HCT116 (cell line): ENCODE measurements at regions not wholly inside any gene's neighbourhood (a gene's known extent, or its start where the extent isn't known, plus 50 kb on each side); places are given as distances from the start of the nearest gene placed in this dataset.

Experiments used
- ATAC-seq: fragments of 200-7000 bp; cut with Tn5 transposase; 2 replicates; pipeline ENCODE4 v1.9.1; 2020; ENCODE audit warnings: mild to moderate bottlenecking, moderate library complexity
- BruUV-seq: library from RNA; stranded (reverse); fragments of 400-500 nt; replicated peaks from 2 replicates; lab custom pipeline; 2021; lab: Mats Ljungman, UMichigan
- CTCF ChIA-PET: fragments of 300-600 bp; sonication (Branson Sonifier 250); formaldehyde crosslinking; loops from one replicate; lab custom pipeline; 2021; ENCODE audit warnings: antibody characterized with exemption; lab: Charles Lee
- POLR2A ChIA-PET: fragments of 300-600, 350-600 bp; sonication (Branson Sonifier 250); formaldehyde crosslinking; loops from one replicate; lab custom pipeline; 2021; ENCODE audit warnings: antibody characterized with exemption; lab: Charles Lee
- RAD21 ChIA-PET, 2 experiments: fragments of 300-600 bp; sonication (Branson Sonifier 250); formaldehyde crosslinking; loops; one replicate each; lab custom pipeline; 2023; ENCODE audit warnings: low total read pairs in 2 of 2; ENCODE audit not compliant: uncharacterized antibody in 2 of 2, unreplicated experiment in 2 of 2, low non-redundant PET in 1 of 2; lab: Charles Lee
- DNase-seq: peaks from one replicate; pipeline ENCODE4 v3.0.0-alpha.2; 2010; ENCODE audit warnings: low read depth, low spot score
- H2AFZ ChIP-seq: fragments of 200-600 bp; shearing (Covaris generic), sonication (generic); 2 replicates; pipeline ENCODE4 v1.6.1; 2017; ENCODE audit warnings: low read depth, mixed run types, mixed read lengths, antibody characterized with exemption, low read length; ENCODE audit not compliant: poor library complexity, severe bottlenecking
- H3K27ac ChIP-seq: 2 replicates; pipeline ENCODE4 v1.5.1; 2012; ENCODE audit warnings: low read depth, low read length
- H3K27me3 ChIP-seq: fragments of 200-600 bp; sonication (generic); 2 replicates; pipeline ENCODE4 v1.6.1; 2016; ENCODE audit warnings: mixed run types, low read length, mixed read lengths; ENCODE audit not compliant: insufficient read depth
- H3K36me3 ChIP-seq, 2 experiments: fragments of 200-500 bp in 1 of 2; fragments of 200-600 bp in 1 of 2; sonication (Bioruptor generic) in 1 of 2; sonication (generic) in 1 of 2; 2 replicates each; pipeline versions ENCODE4 v1.5.1 to v1.6.1; 2014 to 2016; ENCODE audit warnings: low read length in 2 of 2, inconsistent platforms in 1 of 2, mixed read lengths in 1 of 2, mixed run types in 1 of 2; ENCODE audit not compliant: insufficient read depth in 2 of 2, control insufficient read depth in 1 of 2
- H3K4me1 ChIP-seq, 2 experiments: fragments of 200-600 bp in 1 of 2; sonication (generic) in 1 of 2; 2 replicates each; pipeline versions ENCODE4 v1.5.1 to v1.6.1; 2012 to 2017; ENCODE audit warnings: low read length in 2 of 2, inconsistent platforms in 1 of 2, mild to moderate bottlenecking in 1 of 2, mixed read lengths in 1 of 2, mixed run types in 1 of 2, moderate library complexity in 1 of 2; ENCODE audit not compliant: insufficient read depth in 2 of 2, control insufficient read depth in 1 of 2
- H3K4me2 ChIP-seq: fragments of 200-600 bp; sonication (generic); 2 replicates; pipeline ENCODE4 v1.6.1; 2017; ENCODE audit warnings: mixed run types, low read length, mixed read lengths
- H3K4me3 ChIP-seq, 2 experiments: fragments of 200-600 bp in 1 of 2; sonication (generic) in 1 of 2; replicated peaks in 1 of 2; 2 replicates each; pipeline ENCODE4 v1.5.1; 2011 to 2016; ENCODE audit warnings: low read length in 2 of 2, control low read depth in 1 of 2, low read depth in 1 of 2, mild to moderate bottlenecking in 1 of 2, mixed read lengths in 1 of 2, mixed run types in 1 of 2
- H3K79me2 ChIP-seq: fragments of 200-600 bp; sonication (generic); 2 replicates; pipeline ENCODE4 v1.6.1; 2017; ENCODE audit warnings: mild to moderate bottlenecking, mixed run types, low read length, moderate library complexity, mixed read lengths; ENCODE audit not compliant: insufficient read depth
- H3K9ac ChIP-seq: fragments of 200-600 bp; sonication (generic); 2 replicates; pipeline ENCODE4 v1.6.1; 2016; ENCODE audit warnings: low read length, mixed read lengths
- H3K9me2 ChIP-seq: fragments of 200-600 bp; sonication (generic), shearing (Covaris generic); 2 replicates; pipeline ENCODE4 v1.6.1; 2017; ENCODE audit warnings: mixed run types, mild to moderate bottlenecking, moderate library complexity; ENCODE audit not compliant: insufficient read depth
- H3K9me3 ChIP-seq, 2 experiments: fragments of 200-500 bp in 1 of 2; fragments of 200-600 bp in 1 of 2; sonication (Bioruptor generic) in 1 of 2; sonication (generic) in 1 of 2; 2 replicates each; pipeline ENCODE4 v1.6.1; 2014 to 2017; ENCODE audit warnings: low read length in 2 of 2, mixed read lengths in 2 of 2, inconsistent platforms in 1 of 2, low read depth in 1 of 2, mild to moderate bottlenecking in 1 of 2, mixed run types in 1 of 2, moderate library complexity in 1 of 2; ENCODE audit not compliant: control insufficient read depth in 1 of 2, insufficient read depth in 1 of 2
- H4K20me1 ChIP-seq: fragments of 200-600 bp; sonication (generic), shearing (Covaris generic); 2 replicates; pipeline ENCODE4 v1.6.1; 2017; ENCODE audit warnings: mixed run types, mild to moderate bottlenecking, moderate library complexity; ENCODE audit not compliant: insufficient read depth
- EGR1 ChIP-seq: IDR thresholded peaks from 2 replicates; pipeline ENCODE4 v1.6.1; 2012; ENCODE audit warnings: low read depth
- ELF1 ChIP-seq: IDR thresholded peaks from 2 replicates; pipeline ENCODE4 v1.6.1; 2012; ENCODE audit warnings: low read depth, borderline replicate concordance
- EZH2 ChIP-seq: fragments of 200-600 bp; sonication (generic); IDR thresholded peaks from 2 replicates; pipeline ENCODE4 v1.6.1; 2017; ENCODE audit warnings: antibody characterized with exemption, mixed run types
- JUND ChIP-seq: IDR thresholded peaks from 2 replicates; pipeline ENCODE4 v1.6.1; 2012
- MAX ChIP-seq: IDR thresholded peaks from 2 replicates; pipeline ENCODE4 v1.6.1; 2012
- POLR2A ChIP-seq: IDR thresholded peaks from 2 replicates; pipeline ENCODE4 v1.7.0; 2011; ENCODE audit warnings: borderline replicate concordance; ENCODE audit not compliant: insufficient read depth, insufficient read length; ENCODE audit errors: extremely low read depth
- REST ChIP-seq: IDR thresholded peaks from 2 replicates; pipeline ENCODE4 v1.6.1; 2012; ENCODE audit warnings: low read depth
- ZNF274 ChIP-seq: fragments of 200-500 bp; sonication (Bioruptor generic); IDR thresholded peaks from 2 replicates; pipeline ENCODE4 v1.6.1; 2014; ENCODE audit warnings: mild to moderate bottlenecking, low read depth, low read length, inconsistent platforms
- intact Hi-C: fragments of 100-400 bp; cut with micrococcal nuclease; formaldehyde crosslinking; loops from 2 replicates; pipeline ENCODE4 v1.10.0; 2022
- TF ChIP-seq, protein P1 (sequence below): IDR thresholded peaks from 2 replicates; pipeline ENCODE4 v1.6.1; 2011; ENCODE audit warnings: mild to moderate bottlenecking, low read length, moderate library complexity; ENCODE audit not compliant: insufficient replicate concordance; ENCODE audit errors: extremely low read depth

- Histone ChIP-seq H3K4me1 (no peaks in the 10 kb centered on the region), H3K9ac (no peak overlapping the region), H3K36me3 (no peaks in the 10 kb centered on the region), H2AFZ (no peak overlapping the region), H3K9me3 (no peaks in the 10 kb centered on the region), H3K27ac (no peak overlapping the region), H3K27me3 (no peaks in the 10 kb centered on the region), H3K4me3 (no peak overlapping the region), H3K4me2 (no peak overlapping the region), H3K9me2 (no peaks in the 10 kb centered on the region), H3K79me2 (no peaks in the 10 kb centered on the region), H4K20me1 (no peaks in the 10 kb centered on the region)
- RAD21 ChIA-PET, result no interaction called here
- intact Hi-C loops, result no loop called here
- POLR2A ChIA-PET, result no interaction called here
- CTCF ChIA-PET, result no interaction called here
- no peak for ATAC-seq
- DNase-seq, result no peak
- TF ChIP-seq EGR1 (no peak), JUND (no peak), POLR2A (no peak), ZNF274 (no peak), MAX (no peak), EZH2 (no peak), REST (no peak), ELF1 (no peak)
- TF ChIP-seq, protein P1, sequence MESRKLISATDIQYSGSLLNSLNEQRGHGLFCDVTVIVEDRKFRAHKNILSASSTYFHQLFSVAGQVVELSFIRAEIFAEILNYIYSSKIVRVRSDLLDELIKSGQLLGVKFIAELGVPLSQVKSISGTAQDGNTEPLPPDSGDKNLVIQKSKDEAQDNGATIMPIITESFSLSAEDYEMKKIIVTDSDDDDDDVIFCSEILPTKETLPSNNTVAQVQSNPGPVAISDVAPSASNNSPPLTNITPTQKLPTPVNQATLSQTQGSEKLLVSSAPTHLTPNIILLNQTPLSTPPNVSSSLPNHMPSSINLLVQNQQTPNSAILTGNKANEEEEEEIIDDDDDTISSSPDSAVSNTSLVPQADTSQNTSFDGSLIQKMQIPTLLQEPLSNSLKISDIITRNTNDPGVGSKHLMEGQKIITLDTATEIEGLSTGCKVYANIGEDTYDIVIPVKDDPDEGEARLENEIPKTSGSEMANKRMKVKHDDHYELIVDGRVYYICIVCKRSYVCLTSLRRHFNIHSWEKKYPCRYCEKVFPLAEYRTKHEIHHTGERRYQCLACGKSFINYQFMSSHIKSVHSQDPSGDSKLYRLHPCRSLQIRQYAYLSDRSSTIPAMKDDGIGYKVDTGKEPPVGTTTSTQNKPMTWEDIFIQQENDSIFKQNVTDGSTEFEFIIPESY, result no peak
- no TSS peak for BruUV-seq
Measured at GRCh38 chr10:3613318-3613717, 171.7 kb downstream of the KLF6 start.
